DLD1 (cell line): ENCODE measurements at regions not wholly inside any gene's neighbourhood (a gene's known extent, or its start where the extent isn't known, plus 50 kb on each side); places are given as distances from the start of the nearest gene placed in this dataset.
"Not testable (repeated sequence)": the region's sequence is repeated elsewhere in the genome, so short reads cannot be mapped to it uniquely, and the experiment has no call there.

Experiments used
- in situ Hi-C: cut with HindIII; loops from 2 replicates; pipeline ENCODE4 v1.10.0; 2017; ENCODE audit warnings: low sequenced_read_pairs

DNA sequence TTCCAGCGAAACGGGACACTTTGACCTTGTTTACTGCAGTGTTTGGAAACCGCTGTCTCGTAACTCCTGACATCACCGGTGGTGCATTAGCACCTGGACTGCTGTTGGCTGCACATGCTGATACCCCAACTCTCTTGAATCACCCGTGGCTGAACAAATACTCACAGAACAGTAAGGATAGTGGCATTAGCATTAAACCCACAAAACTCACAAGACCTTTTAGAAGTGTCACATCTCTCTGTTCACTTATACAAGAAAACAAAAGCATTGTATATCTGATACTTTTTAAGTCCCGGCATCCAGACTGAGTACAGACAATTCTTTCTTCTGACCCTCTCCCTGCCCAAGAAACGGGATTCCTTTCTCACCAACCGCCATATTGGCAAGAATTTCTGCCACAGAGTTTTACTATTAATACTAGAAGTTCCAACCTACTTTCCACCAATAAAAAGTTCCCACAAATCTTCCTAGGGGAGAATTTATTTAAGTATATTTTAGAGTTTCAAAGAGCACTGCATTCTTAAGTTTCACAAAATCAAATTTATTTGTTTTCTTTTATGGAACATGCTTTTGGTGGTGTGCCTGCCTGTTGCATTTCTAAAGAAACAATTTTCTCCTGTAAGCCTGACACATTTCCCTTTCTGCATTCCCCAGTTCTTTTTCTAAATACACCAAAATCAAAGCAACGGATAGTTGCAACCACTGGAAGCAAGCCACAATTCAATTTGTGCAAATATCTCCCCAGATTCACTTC, 208.4 kb upstream of the KLF14 start:
- in situ Hi-C loops, result no loop called here

DNA sequence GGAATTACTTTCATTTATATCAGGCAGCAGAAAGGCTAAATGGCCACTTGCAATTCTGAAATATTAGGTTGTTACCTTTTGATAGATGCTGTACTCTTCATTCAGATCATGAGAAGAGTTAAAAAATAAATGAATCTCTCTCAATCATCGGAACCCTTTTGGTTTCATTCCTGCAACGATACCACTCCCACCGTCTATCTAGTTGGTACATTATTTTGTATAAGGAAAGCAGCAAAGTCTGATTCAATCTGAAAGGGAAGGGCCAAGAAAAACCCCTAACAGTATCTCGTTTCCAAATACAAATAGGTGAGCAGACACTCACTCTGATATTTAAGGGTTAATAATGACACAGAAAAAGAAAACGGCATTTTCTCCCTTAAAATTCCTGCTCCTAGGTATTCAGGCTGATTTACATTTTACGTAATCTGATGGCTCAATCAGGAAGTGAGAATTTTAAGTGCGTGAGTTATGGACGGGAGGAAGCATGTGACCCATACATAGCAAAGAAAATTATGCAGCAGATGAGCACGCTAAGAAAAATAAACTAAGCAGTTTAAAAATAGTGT, 209.4 kb upstream of the KLF14 start:
- in situ Hi-C loops, result no loop called here

DNA sequence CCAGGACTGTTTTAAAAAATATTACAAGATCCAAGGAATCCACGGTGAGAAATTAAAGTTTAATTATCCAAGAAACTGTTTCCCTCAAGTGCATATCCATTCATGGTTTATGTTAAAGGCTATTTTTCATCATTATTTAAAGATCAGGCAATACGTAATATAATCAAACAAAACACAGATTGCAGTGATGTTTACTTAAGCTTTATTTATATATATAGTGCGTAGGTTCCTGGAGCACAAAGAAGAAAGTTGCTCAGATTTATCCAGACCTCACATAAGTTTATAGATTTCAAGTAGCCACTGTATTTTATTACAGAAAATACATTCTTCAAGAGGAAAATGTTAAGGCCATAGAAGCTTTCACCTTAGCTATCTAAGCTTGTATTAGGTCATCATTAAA, 210.0 kb upstream of the KLF14 start:
- in situ Hi-C loops, result no loop called here

DNA sequence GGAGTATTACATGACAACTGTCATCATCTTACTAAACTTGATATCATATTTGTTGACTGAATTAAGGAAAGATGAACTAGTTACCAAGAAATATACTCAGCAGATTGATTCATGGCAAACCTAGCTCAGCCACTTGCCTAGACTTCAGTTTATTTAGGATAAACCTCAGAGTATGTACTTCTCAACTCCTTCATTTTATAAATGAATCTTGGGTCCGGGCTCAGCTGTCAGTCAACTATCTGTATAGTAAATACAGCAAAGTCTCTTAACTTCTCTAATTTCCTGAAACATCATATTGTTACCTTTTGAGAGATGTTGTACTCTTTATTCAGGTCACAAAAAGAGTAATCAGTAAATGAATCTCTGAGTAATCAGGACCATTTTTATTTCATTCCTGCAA, 211.0 kb upstream of the KLF14 start:
- in situ Hi-C loops, result no loop called here

DNA sequence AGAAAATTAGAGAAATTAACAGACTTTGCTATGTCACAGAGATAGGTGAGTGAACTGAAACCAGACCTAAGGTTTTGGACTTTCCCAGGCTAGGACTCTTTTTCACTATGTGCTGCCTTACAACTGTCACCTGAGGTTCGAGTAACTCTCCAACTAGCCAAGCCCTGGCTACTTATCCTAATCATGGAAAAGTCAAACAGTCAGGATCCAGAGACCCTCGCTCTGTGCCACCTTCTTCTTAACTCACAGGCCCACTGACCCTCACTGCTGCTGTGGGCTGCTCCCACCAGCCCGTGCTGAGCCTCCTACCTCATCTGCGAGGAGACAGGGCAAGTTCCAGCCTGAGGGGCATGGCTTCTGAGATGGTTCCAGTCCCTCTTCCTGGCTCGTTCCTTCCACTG, 211.4 kb upstream of the KLF14 start:
- in situ Hi-C loops, result no loop called here

DNA sequence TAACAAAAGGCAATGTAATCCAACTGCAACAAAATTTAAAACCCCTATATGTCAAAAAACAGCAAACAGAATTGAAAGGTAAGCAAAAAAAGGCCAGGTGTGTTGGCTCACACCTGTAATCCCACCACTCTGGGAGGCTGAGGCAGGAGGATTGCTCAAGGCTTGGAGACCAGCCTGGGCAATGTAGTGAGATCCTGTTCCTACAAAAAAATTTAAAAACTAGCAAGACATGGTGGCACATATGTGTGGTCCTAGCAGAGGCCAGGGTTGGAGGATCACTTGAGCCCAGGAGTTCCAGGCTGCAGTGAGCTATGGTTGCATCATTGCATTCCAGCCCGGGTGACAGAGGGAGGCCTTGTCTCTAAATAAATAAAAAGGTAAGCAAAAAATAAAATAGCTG, 212.1 kb upstream of the KLF14 start:
- in situ Hi-C loops, result no loop called here

DNA sequence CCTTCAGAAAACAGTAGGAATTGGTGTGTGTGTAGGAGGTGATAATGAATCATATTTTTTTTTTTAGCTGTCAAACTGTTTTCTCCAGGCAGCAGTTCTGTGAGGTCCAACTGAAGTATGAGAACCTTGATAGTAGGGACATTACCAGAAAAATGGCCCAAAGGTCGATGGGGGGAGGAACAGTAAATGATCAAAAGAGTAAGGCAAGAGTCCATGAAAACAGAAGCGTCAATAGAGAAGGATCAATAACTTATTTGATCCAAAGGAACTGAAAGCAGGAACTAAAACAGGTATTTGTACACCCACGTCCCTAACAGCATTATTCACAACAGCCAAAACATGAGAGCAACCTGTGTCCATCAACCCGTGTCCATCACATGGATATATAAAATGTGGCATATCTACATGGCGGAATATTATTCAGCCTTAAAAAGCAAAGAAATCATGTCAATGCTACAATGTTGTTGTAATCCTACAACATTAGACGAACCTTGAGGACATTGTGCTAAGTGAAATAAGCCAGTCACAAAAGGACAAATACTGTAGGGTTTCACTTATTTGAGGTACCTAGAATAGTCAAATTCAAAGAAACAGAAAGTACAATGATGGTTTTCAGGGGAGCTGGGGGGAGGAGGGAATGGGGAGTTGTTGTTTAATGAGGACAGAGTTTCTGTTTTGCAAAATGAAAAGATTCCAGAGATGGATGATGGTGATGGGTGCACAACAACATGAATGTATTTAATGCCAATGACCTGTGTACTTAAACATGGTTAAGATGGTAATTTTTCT, 214.0 kb upstream of the KLF14 start:
- in situ Hi-C loops, result no loop called here

DNA sequence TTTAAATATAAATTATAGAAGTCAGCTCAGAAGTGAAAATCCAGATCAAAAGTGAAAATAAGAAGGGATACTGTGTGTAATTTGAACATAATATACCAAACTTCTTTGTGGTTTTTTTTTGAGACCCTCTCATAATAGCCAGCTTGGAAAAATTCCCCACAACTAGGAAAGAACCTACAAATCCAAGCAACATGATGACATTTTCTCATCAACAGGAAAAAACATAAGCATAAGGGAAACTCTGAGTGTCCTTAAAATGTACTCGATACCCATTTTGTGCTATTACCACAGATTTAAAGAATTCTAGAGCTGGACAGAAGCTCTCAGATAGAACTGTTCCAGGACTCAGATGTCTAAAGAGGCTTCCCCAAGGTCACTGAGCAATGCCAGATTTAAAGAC, 214.8 kb upstream of the KLF14 start:
- in situ Hi-C loops, result no loop called here

DNA sequence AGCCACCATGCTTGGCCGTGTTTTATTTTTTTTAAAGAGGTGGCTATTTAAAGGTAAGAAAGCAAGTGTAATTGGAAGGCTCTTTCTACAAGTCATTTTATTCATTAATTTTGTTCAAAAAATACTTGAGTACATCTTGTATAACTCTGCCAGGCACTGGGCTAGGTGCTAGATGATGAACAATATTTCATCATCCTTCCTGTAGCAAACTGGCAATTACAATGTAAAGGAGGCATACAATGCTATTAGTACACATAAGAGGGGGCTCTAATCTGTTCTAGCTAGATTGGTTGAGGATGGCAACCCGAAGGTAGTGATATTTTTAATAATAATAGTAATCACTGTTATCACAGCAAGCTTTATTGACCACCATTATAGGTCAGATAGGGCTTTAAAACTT, 215.5 kb upstream of the KLF14 start:
- in situ Hi-C loops, result no loop called here

DNA sequence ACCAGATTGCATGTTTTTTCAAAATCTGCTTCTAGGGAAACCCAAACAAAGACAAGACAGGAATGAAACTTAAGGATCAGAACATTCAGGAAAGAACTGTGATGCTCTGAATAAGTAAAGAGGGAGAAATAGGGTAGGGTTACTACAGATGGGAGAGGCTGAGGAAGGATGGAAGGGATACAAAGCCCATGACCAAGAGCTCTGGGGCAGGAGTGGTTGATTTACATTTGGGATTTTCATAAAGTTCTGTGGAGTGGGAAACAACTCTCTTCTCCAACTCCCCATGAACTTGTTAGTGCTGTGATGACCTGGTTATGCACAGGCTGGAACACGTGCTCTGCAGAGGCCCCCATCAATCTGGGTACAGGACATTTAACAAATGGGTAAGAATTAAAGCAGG, 216.0 kb upstream of the KLF14 start:
- in situ Hi-C loops, result no loop called here

DNA sequence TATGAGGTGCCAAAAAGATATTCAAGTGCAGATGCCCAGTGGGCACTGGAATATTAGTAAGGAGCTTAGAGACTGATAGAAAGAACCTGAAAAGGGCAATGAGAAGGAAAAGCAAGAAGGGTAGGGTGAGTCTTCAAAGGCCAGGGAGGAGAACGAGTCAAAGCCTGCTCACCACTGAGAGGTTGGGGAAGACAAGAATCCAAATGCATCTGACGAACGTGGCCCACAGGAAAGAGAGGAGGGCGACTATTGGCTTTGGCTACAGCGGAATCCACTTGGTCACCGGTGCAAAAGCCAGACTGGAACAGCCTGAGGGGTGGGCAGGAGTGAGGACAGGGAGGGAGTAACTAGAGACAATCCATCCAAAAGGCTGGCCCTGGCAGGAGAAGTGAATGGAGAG, 216.7 kb upstream of the KLF14 start:
- in situ Hi-C loops, result no loop called here

DNA sequence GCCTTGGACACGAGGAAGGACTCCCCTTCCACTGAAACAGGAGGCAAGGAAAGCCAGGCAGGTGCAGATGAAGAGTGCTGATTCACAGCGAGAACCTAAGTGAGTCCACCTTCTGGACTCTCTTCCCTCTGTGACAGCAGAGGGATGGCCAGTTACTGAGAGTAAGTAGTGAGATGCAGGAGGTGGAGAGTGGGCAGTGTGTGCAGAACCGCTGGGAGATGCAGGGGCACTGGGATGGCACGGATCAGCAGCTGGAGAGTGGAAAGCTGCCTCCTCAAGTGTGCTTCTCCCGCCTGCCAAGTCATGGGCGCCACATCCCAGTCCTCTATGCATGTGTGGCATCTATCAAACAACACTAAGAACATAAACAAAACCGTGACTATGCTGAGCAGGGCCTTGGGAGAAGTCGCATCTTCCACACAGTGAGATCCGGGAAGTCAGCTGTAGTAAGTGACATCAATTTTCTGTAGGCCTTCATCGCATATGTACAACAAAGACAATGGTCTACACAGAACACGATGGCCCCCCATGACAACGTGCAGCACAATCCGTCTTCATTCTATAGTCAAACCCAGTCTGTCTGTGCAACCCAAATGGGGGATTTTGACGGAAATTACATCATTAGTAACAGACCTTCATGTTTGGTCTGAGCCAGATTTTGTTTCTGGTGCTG, 217.4 kb upstream of the KLF14 start:
- in situ Hi-C loops, result no loop called here

DNA sequence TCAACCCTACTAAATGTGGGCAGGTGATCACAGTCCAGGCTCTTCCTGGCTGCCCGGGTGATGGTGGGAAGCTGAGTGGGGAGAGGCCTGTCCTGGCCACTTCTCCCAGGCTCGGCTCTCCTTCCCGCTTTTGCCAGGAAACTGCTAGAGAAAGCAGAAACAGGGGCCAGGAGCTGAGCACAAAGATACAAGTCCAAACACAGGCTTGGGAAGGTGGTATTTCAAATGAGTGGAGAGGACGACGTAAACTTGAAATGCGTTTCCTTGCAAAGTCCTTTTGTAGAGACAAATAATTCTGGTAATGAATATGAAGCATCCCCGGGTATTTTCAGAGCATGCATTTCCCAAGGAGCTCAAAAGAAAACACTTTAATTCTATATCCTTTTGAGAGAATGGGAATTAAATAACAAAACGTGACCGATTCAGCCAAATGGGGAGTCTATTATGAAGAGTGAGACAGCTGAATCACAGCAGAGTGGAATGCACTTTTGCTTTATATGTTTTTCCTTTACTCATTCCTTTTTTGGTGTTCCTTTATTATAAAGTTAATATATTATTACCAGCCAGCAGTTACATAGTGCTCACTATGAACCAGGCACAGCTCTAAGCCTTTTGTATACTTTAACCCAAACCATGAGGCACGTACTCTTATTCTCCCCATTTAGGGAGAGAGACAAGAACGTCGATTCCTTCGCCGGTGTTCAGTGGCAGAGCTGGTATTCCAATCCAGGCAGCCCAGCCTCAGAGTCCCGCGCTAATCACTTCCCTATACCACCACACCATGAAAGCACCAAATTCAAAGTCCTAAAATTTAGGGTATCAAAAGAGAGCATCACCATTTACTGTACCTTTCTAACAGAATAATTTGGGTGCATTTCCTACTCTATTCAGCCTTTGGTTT, 218.2 kb upstream of the KLF14 start:
- in situ Hi-C loops, result no loop called here

DNA sequence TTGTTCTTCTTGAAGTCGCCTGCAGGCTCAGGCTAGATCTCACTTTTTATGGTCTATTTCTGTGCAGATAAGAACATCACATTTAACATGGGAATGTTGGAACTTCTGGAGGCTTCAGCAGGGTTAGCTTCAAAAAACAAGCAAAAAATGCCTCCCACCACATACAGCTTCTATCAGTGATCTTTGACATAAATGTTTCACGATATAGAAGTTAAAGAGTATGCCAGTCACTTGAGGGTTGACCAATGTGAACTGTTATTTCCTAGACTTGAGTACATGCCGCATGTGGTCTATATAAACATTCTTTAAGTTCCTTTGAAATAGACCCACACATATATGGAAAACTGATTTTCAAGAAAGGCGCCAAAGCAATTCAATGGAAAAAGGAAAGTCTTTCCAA, 219.2 kb upstream of the KLF14 start:
- in situ Hi-C loops, result no loop called here

DNA sequence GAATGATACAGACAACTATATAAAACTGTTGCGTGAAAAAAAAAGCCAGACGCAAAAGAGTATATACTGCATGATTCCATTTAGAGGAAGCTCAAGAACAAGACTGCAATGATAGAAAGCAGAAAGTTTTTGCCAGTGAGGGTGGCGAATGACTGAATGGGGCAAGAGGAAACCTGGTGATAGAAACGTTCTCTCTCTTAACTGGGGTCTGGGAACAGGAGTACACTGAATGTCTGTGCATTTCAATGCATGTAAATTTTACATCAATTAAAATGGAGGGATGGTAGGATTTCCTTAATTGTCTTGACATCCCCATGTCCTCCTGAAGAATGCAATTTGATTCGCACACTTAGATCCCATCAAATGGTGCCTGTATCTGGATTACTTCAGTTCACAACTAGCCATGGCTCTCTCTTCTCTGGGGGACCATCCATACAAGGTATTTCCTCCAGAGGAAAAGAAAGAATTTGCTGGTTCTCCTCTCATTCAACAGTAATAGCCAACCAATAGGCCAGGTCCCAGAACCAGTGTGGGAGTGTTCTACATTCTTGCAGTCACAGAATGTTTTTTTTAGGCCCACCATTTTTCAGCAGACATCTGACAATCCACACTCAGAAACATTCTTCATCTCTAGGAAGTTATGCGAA, 221.0 kb upstream of the KLF14 start:
- in situ Hi-C loops, result no loop called here

DNA sequence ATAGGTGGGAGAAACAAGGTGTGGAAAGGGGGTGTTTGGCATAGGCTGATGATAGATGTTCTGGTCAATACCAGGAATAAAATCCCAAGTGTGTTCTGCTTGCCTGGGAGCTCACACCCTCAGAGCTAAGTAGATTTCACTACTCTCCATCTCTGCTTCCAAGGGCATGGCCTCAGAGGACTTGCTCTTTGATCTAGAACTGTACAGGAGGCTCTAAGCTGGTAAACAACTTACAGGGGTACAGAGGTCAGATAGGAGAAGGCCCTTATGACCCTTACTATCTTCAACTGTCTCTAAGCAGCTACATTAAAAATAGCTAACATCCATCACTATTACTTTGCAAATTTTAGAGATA, 221.5 kb upstream of the KLF14 start:
- in situ Hi-C loops, result no loop called here

DNA sequence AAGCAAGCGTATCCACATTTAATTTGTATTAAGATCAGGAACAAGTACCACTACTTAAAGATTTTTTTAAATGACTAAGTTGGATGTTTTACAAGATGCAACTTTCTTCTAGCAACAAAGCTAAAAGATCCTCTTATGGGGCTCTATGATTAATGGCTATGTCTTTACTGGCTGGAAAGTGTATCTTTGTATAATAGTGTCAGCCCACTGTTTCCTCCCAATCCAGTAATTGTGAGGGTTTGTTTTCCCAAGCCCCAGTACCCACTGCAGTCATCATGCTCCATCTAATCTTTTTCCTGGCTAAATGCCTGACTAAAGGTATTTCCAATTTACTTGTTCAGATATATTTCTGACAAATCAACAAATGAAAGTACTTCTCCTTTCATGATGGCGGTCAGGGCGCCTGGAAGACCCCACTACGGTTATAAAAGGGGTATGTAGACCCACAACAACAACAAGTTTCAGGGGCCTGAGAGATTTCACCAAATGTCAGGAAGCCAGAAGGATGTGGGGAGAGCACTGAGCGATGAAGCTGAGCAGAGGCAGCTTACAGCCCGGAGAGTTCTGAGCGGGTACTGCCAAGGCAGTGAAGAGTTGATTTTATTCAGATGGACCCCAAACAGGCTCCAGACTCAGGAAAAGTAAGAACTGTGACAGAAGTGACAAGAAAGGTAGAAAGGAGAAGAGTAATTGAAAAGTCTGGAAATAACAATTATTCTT, 222.6 kb upstream of the KLF14 start:
- in situ Hi-C loops, result no loop called here

DNA sequence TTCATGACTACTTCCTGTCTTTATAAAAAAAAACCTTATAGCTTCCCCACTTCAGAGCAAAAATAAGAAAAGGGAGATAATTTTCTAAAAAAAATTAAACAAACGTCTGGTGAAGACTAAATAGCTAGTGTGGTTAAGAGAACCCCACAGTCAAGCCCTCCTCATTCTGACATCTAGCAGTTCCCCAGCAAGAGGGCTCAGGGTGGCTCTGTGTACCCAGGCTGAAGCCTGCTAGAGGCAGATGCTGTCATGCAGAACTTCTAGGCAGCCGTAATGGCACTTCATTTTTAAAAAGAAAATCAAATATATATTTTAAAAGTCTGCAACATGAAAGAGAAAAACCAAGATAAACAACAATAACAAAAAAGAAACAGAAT, 223.1 kb upstream of the KLF14 start:
- in situ Hi-C loops, result no loop called here

DNA sequence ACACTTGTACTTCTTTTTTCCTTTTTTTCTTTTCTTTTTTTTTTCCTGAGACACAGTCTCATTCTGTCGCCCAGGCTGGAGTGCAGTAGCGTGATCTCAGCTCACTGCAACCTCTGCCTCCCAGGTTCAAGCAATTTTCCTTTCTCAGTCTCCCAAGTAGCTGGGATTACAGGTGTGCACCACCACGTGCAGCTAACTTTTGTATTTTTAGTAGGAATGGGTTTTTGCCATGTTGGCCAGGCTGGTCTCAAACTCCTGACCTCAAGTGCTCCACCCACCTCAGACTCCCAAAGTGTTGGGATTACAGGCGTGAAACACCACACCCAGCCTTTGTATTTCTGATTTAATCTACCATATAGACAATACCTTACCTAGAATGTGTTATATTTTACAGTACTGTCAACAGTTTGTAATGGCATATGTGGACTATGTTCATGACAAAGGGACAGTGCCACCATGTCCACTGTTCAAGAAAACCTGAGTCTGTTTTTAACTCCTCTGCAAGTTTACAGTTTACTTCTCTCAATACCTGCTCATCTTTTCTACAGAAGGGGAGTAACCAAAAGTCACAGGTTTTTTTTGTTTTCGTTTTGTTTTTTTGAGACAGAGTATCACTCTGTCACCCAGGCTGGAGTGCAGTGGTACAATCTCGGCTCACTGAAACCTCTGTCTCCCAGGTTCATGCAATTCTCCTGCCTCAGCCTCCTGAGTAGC, 223.9 kb upstream of the KLF14 start:
- in situ Hi-C loops, result not testable (repeated sequence)
